ENCODE measurements at regions not wholly inside any gene's neighbourhood (a gene's known extent, or its start where the extent isn't known, plus 50 kb on each side); places are given as distances from the start of the nearest gene placed in this dataset.

DNA sequence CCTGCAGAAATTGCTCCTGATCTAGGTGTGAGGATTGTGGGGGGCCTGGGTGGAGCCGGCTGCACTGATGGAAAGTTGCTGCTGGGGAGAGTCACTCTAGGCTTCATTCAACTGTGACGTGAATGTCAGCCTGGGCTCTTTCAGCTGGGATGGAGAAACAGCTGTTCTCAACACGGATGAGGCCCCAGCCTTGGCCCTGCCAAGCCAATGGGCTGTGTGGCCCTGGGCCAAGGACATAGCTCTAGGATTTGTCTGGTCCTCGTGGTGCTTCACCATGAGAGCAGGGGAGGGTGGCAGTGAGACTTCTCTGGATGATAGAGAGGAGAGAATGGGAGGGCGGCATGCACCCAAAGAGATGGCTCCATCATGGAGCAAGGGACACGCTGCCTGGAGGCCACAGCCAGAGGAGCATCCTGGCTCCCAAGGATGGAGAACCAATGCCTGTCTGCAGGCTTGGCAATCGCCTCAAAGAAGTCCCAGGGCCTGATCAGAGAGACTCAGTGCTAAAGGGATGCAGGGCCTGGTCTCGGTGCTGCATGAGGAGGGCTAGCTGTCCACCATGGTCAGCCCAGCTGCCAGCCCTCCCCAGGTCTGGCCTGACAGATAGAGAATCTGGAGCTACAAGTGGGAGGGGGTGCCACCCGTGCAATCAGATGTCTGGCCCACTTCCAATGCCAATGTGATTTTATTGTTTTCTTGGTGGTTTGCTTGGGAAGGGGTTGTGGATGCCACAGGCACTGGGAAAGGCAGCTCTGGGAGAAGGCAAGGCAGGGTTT, 141.0 kb downstream of the GADD45G start:
- TF ChIP-seq GATA1 (IDR thresholded peaks at IDR 0.05; ENCODE audit: low read depth, low read length) (no peak), POLR2A (IDR thresholded peaks at IDR 0.05; ENCODE audit: low read length) (no peak)

DNA sequence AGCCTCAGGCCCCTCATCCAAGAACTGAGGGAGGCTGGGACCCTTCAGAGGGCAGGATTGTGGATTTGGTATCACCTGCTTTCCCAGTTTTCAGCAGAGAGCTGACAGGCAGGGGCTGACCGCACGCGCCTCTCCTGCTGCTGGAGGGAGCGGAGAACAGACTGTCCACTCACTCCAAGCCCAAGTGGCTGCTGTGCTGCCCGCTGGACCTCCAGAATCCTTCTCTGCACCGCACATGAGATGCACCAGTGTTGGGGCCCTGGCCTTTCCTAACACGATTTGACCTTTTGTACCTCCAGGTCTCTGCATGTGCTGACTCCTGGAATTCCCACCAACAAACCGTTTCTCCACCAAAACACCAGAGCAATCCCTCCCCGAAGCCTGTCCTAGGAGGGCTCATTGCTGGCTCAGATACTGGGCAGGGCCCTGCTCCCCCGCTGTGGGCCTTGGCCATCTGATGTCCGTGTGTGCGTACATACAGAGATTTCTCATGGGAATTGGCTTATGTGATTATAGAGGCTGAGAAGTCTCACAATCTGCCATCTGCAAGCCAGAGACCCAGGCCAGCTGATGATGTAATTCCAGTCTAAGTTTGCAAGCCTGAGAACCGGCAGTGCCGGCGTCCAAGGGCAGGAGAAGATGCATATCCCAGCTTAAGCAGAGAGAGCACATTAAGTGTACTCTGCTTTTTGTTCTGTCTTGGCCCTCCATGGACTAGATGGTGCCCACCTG, 141.7 kb downstream of the GADD45G start:
- no peak for DNase-seq
- TF ChIP-seq GATA1 (IDR thresholded peaks at IDR 0.05; ENCODE audit: low read depth, low read length) (no peak), POLR2A (IDR thresholded peaks at IDR 0.05; ENCODE audit: low read length) (no peak)

More for the DNA sequence above, 141.0 kb downstream of the GADD45G start:
- no peak for DNase-seq

GRCh38 chr9:89747596-89747995, 142.8 kb downstream of the GADD45G start:
- no peak for DNase-seq
- TF ChIP-seq POLR2A (IDR thresholded peaks at IDR 0.05; ENCODE audit: low read length) = no peak
- no peak for TF ChIP-seq GATA1 (IDR thresholded peaks at IDR 0.05; ENCODE audit: low read depth, low read length)

DNA sequence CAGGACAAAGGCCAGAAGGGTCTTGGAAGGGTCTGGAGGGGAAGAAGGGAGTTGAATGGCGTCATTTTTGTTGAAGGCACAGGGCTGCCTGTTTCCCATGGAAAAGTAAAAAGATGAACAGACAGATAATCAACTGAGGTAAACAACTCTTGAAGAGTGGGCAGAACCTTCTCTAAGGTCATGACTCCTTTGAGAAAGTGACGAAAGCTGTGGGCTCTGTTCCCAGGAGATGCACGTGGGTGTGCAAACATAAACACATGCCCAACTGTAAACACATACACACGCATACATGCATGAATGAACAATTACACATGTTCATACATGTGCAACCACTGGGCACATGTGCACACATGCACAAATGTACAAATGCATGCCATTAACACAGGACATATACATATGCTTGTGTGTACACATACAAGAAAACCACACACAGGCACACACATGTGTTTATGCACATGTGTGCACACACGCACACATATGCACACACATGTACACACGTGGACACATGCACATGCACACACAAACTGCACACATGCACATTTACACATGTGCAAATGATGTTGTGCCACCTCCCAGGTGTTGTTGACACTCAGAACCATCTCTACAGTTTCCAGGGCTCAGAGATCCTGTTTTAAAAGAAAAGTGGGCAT, 143.3 kb downstream of the GADD45G start:
- no peak for TF ChIP-seq POLR2A (IDR thresholded peaks at IDR 0.05; ENCODE audit: low read length)
- no peak for TF ChIP-seq GATA1 (IDR thresholded peaks at IDR 0.05; ENCODE audit: low read depth, low read length)
- DNase-seq = no peak

GRCh38 chr9:89748831-89749499, 144.2 kb downstream of the GADD45G start:
- DNase-seq = no peak
- TF ChIP-seq GATA1 (IDR thresholded peaks at IDR 0.05; ENCODE audit: low read depth, low read length) = no peak
- TF ChIP-seq POLR2A (IDR thresholded peaks at IDR 0.05; ENCODE audit: low read length) = no peak

GRCh38 chr9:89749500-89750116, 144.8 kb downstream of the GADD45G start:
- no peak for DNase-seq
- no peak for TF ChIP-seq POLR2A (IDR thresholded peaks at IDR 0.05; ENCODE audit: low read length)
- TF ChIP-seq GATA1 (IDR thresholded peaks at IDR 0.05; ENCODE audit: low read depth, low read length) = no peak

- no peak for DNase-seq
- TF ChIP-seq GATA1 (IDR thresholded peaks at IDR 0.05; ENCODE audit: low read depth, low read length) = no peak
- TF ChIP-seq POLR2A (IDR thresholded peaks at IDR 0.05; ENCODE audit: low read length) = no peak
Measured at GRCh38 chr9:89750117-89750791, 145.4 kb downstream of the GADD45G start.

- TF ChIP-seq POLR2A (IDR thresholded peaks at IDR 0.05; ENCODE audit: low read length) (no peak), GATA1 (IDR thresholded peaks at IDR 0.05; ENCODE audit: low read depth, low read length) (no peak)
- DNase-seq = no peak
Measured at GRCh38 chr9:89751079-89751825, 146.4 kb downstream of the GADD45G start.

- TF ChIP-seq POLR2A (IDR thresholded peaks at IDR 0.05; ENCODE audit: low read length) (no peak), GATA1 (IDR thresholded peaks at IDR 0.05; ENCODE audit: low read depth, low read length) (no peak)
- DNase-seq = no peak
Measured at GRCh38 chr9:89752154-89752553, 147.3 kb downstream of the GADD45G start.

DNA sequence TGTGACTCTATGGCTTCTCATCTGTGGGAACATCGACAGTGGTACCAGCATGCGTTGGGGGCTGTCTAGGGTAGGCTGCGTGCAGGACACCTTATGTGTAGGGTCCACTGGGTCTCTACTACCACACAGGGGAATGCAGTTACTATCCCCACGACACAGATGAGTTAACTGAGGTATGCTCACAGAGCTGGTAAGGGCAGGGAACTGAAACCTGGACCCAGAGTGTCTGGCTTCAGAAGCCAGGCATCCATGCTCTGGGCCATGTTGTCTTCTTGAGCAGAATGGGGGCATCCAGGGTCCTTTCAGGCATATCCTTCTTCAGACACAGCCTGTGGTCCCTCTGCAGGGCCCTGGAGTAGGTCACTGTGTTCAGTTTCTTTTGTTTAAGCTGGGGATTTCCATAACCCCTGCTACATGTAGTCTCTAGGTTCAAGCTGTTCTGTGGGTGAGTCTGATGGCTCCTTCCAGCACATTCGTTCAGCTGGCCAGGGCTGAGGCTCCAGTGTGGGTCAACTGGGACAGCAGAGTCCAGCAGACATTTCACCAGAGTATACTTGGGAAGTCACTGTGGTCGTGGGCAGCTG, 148.8 kb downstream of the GADD45G start:
- no peak for DNase-seq
- TF ChIP-seq POLR2A (IDR thresholded peaks at IDR 0.05; ENCODE audit: low read length) = no peak
- no peak for TF ChIP-seq GATA1 (IDR thresholded peaks at IDR 0.05; ENCODE audit: low read depth, low read length)

- TF ChIP-seq POLR2A (IDR thresholded peaks at IDR 0.05; ENCODE audit: low read length) (no peak), GATA1 (IDR thresholded peaks at IDR 0.05; ENCODE audit: low read depth, low read length) (no peak)
- no peak for DNase-seq
Measured at GRCh38 chr9:89754193-89754592, 149.4 kb downstream of the GADD45G start.

GRCh38 chr9:89755821-89756220, 151.0 kb downstream of the GADD45G start:
- no peak for DNase-seq
- TF ChIP-seq GATA1 (IDR thresholded peaks at IDR 0.05; ENCODE audit: low read depth, low read length) (no peak), POLR2A (IDR thresholded peaks at IDR 0.05; ENCODE audit: low read length) (no peak)
